Stimulated activated CD8-positive, alpha-beta memory T cell treated with anti-CD3 and anti-CD28 coated beads, Interleukin-7, amount 100 ng/mL, for 1 hour (primary cell): ENCODE measurements at regions not wholly inside any gene's neighbourhood (a gene's known extent, or its start where the extent isn't known, plus 50 kb on each side); places are given as distances from the start of the nearest gene placed in this dataset.
A peak's percentile ranks its signal among the peaks of the same experiment; 100 is the strongest.

ENCODE experiments used
- DNase-seq, 2 donors: peaks; one replicate each; pipeline ENCODE4 v3.0.0-alpha.2; 2020; ENCODE audit warnings: low read depth in 2 of 2

GRCh38 chr11:62030071-62030684 lies 62.7 kb upstream of the FTH1 start:
- no peak for DNase-seq

GRCh38 chr11:62026739-62027370 lies 59.4 kb upstream of the FTH1 start:
- no peak for DNase-seq

DNA sequence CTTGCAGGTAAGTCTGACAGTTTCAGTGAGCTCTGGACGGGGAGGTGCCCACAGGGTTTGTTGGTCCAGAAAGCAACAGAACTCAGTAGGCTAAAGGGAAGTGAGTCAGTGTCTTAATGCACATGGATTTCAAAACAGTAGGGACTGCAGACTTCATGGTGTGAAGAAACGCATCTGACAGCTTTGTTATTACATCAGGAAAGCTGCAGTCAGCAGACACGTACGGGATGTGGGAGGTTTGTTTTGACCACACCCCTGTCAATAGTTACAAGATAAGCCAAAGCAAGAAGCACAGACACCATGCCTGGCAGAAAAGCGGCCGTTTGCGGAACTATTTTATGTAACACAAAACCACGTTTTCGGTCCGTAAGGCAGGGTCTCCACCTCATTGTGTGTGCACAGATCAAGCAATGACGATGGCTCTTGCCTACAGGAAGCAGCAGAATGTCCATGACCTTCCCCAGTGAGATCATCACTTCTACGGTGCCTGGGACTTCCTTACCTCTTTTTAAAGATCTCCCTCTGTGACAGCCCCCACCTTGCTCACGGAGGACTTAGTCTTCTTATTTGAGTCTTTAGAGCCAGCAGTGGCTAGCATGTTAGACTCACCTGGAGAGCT lies 58.2 kb upstream of the FTH1 start:
- peak; percentile 33 to 37 for DNase-seq

GRCh38 chr11:62024936-62025486 lies 57.6 kb upstream of the FTH1 start:
- DNase-seq: no peak

DNA sequence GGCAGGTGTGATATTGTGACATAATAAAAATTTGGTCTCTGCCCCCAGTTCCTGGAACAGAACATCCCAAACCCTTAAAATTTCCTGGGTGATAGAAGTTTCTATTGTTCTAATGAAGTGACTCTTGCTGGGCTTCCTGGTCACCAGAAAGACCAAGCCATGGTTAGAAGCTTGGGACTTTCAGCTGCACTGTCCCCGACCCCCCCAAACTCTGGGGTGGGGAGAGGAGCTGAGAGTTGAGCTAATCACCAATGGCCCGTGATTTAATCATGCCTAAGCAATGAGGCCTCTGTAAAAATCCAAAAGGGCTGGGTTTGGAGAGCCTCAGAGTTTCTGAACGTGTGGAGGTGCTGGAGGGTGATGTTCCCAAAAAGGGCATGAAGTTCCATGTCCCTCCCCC lies 54.8 kb upstream of the FTH1 start:
- no peak for DNase-seq

- DNase-seq: no peak
Observed at GRCh38 chr11:62020661-62021060, 53.2 kb upstream of the FTH1 start.

DNA sequence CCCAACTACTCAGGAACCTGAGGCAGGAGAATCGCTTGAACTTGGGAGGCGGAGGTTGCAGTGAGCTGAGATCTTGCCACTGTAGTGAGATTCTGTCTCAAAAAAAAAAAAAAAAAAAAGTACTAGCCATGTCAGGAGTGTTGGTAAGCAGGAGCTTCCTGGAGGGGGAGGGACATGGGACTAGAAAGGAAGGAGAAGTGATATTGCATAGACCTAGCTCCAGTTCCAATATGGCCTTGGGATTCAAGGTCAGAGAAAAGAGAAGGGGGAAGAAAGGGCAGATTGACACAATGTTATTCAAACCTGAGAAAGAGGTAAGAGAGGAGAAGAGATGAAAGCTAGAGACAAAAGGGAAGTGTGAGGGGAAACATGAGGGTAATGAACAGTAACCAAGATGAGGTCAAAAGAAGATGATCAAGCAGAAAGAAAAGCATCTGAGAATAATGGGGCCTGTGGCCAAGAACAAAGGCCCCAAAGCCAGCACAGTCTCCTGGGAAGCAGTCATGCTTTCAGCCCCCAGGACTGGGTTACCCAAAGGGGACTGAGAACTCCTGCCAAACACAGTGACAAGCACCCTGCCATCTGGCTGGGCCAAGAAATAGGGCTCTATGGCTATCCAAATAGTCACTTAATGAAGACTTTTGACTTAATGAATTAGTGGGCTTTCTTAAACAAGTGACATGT lies 51.7 kb upstream of the FTH1 start:
- DNase-seq: no peak

DNA sequence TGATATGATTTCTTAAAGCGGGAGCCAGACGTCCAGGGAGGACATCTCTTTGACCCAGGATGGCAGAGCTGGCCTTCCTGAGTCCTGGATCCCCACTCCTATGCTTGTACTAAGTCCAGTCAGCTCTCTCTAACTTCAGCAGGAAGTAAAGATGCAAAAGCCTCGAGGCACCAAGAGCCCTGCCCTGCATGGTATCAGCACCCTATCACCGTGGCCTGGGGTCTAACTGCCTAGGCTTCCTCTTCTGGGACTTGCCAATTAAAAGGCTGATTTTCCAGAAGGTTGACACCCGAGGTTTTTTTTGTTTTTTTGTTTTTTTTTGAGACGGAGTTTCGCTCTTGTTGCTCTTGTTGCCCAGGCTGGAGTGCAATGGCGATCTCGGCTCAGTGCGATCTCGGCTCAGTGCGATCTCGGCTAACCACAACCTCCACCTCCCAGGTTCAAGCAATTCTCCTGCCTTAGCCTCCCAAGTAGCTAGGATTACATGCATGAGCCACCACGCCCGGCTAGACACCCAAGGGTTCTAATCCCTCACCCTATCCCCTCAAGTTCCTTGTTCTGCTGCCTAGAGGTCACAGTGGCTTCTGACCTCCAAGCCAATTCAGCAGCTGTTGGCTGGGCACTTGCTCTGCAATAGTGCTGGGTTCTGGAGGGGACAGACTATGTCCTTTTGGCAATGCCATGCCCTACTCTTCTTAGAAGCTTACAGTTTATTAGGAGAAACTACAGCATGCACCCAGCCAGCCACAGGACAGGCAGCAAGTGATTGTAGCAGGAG lies 50.6 kb upstream of the FTH1 start:
- DNase-seq: no peak
